Gastroesophageal sphincter (tissue), 4 donors: ENCODE measurements at regions not wholly inside any gene's neighbourhood (a gene's known extent, or its start where the extent isn't known, plus 50 kb on each side); places are given as distances from the start of the nearest gene placed in this dataset.

Experiments
- ATAC-seq: fragments of 150-250 bp; one replicate; pipeline ENCODE4 v1.9.1; 2016; ENCODE audit warnings: mild to moderate bottlenecking, moderate library complexity
- H3K27ac ChIP-seq, 4 donors: fragments of 200-600 bp; sonication (generic) in 3 of 4; 1 replicate in 3 of 4; 2 replicates in 1 of 4; pipeline ENCODE4 v1.5.1; 2016 to 2019
- H3K27me3 ChIP-seq: fragments of 200-600 bp; sonication (generic); one replicate; pipeline ENCODE4 v1.5.1; 2019
- H3K36me3 ChIP-seq, 2 donors: fragments of 200-600 bp; sonication (generic); one replicate each; pipeline ENCODE4 v1.5.1; 2019; ENCODE audit warnings: control low read depth in 1 of 2
- H3K4me1 ChIP-seq, 3 donors: fragments of 200-600 bp; sonication (generic); 1 replicate in 2 of 3; 2 replicates in 1 of 3; pipeline ENCODE4 v1.5.1; 2016 to 2019; ENCODE audit warnings: control low read depth in 2 of 3
- H3K4me3 ChIP-seq, 2 donors: fragments of 200-600 bp; sonication (generic); one replicate each; pipeline ENCODE4 v1.5.1; 2019; ENCODE audit warnings: mild to moderate bottlenecking in 1 of 2, moderate library complexity in 1 of 2
- H3K9me3 ChIP-seq, 3 donors: fragments of 200-600 bp; sonication (generic); one replicate each; pipeline ENCODE4 v1.5.1; 2017 to 2019; ENCODE audit warnings: control low read depth in 2 of 3
- EP300 ChIP-seq: sonication (generic); formaldehyde crosslinking; IDR thresholded peaks from one replicate; pipeline ENCODE4 v1.6.1; 2017; ENCODE audit warnings: antibody characterized with exemption, mild to moderate bottlenecking
- POLR2A ChIP-seq, 2 donors: fragments of 450-650 bp; IDR thresholded peaks; one replicate each; pipeline ENCODE4 v1.6.1; 2017; ENCODE audit warnings: antibody characterized with exemption in 2 of 2, mild to moderate bottlenecking in 2 of 2, moderate library complexity in 1 of 2
- POLR2AphosphoS5 ChIP-seq: sonication (generic); formaldehyde crosslinking; IDR thresholded peaks from one replicate; pipeline ENCODE4 v1.6.1; 2017; ENCODE audit warnings: antibody characterized with exemption
- WGBS, 2 donors: methylation state at CpG; one replicate each; pipeline ENCODE4 v1.1.5; 2018; ENCODE audit warnings: low coverage in 1 of 2; 5-methylcytosine and 5-hydroxymethylcytosine counted together
- TF ChIP-seq, protein P1 (sequence below), 4 experiments: fragments of 200-600 bp in 2 of 4; fragments of 450-650 bp in 2 of 4; sonication (generic) in 1 of 4; IDR thresholded peaks; one replicate each; pipeline ENCODE4 v1.5.1; 2017 to 2019; ENCODE audit warnings: antibody characterized with exemption in 4 of 4, mild to moderate bottlenecking in 2 of 4, moderate library complexity in 2 of 4

DNA sequence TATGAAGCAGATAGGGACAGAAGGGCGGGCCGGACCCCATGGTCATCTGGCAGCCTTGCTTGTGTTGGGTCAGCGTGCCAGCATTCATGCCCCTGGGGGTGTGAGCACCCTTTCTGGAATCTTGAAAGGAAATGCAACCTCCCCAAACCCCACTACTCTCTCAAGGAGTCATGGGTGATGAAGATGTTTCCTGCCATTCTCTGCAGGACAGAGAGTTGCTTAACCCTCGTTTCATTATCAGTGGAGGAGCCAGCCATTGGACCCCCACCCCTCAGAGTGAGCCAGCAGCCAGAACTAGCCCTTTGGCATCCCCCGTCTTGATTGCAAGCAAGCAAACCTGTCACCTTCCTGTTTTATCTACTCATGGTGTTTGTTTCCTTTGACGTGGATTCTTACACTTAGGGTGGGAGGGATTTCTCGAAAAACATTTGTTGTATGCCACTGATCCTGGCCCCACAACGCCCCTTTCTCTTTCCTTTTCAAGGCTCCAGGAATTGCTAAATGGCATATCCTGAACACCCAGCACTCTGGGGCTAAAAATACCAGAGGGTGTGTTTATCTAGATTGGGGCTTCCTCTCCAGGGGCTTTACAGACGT lies 258.3 kb downstream of the ETS1 start:
- H3K4me1 ChIP-seq, result no peaks in the 10 kb centered on the region
- 52 to 68% methylated on average over 4 to 7 of the region's 9 CpGs for WGBS, 2 donors
- no peaks in the 10 kb centered on the region for H3K27me3 ChIP-seq
- TF ChIP-seq POLR2A (IDR thresholded peaks at IDR 0.05) (no peak), POLR2AphosphoS5 (peak; percentile 39)
- H3K9me3 ChIP-seq, result no peaks in the 10 kb centered on the region
- H3K36me3 ChIP-seq, result no peaks in the 10 kb centered on the region
- peak overlapping the region in 1 of 4 donors; percentile 43 for H3K27ac ChIP-seq
- H3K4me3 ChIP-seq, result no peak overlapping the region
- peak; percentile 71 for ATAC-seq

DNA sequence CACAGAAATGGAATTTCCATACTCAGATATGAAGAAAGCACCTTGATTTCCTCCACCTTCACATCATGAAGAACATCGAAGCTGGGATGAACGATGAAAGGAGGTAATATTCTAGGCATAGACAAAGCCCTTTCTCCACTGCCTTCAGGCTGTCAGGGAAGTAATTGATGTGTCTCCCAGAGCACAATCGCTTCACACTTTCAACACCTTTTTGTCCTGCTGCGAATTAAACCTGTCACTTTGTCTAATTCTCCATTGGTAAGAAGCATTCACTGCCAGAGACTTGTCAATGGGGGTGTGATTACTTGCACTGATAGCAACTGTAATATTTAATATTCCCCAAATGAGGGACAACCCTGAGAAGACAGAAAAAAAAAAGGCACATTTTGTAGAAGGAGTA lies 260.1 kb downstream of the ETS1 start:
- TF ChIP-seq POLR2AphosphoS5, result no peak
- TF ChIP-seq, protein P1, sequence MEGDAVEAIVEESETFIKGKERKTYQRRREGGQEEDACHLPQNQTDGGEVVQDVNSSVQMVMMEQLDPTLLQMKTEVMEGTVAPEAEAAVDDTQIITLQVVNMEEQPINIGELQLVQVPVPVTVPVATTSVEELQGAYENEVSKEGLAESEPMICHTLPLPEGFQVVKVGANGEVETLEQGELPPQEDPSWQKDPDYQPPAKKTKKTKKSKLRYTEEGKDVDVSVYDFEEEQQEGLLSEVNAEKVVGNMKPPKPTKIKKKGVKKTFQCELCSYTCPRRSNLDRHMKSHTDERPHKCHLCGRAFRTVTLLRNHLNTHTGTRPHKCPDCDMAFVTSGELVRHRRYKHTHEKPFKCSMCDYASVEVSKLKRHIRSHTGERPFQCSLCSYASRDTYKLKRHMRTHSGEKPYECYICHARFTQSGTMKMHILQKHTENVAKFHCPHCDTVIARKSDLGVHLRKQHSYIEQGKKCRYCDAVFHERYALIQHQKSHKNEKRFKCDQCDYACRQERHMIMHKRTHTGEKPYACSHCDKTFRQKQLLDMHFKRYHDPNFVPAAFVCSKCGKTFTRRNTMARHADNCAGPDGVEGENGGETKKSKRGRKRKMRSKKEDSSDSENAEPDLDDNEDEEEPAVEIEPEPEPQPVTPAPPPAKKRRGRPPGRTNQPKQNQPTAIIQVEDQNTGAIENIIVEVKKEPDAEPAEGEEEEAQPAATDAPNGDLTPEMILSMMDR (IDR thresholded peaks at IDR 0.05), result no peak
- no peak for TF ChIP-seq POLR2A (IDR thresholded peaks at IDR 0.05)
- TF ChIP-seq EP300, result no peak
- no peak overlapping the region for H3K4me3 ChIP-seq
- no peak overlapping the region for H3K27ac ChIP-seq
- H3K9me3 ChIP-seq, result no peaks in the 10 kb centered on the region
- H3K27me3 ChIP-seq, result no peaks in the 10 kb centered on the region
- H3K36me3 ChIP-seq, result no peaks in the 10 kb centered on the region
- no peaks in the 10 kb centered on the region for H3K4me1 ChIP-seq
- no peak for ATAC-seq
- 72 to 79% methylated on average over 2 to 4 of the region's 4 CpGs for WGBS, 2 donors

DNA sequence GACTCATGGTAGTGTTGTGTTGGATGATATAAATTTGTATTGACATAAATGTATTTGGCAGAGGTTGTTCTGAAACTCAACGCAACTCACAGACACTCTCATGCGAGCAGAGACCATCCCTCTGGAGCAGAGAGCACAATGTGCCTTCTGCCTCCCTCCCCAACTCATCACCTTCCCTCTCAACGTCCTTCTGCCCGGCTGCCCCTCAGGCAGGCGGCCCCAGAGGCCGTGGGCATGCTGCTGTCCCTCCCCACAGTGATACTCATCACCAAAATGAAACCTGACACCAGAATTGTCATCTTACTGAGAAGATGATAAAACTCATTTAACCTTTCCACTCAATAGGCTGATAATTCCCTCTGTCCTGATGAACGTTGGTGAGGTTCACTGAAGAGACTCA lies 260.6 kb downstream of the ETS1 start:
- WGBS, 2 donors, result 65 to 69% methylated on average over 7 of the region's 7 CpGs
- Histone ChIP-seq H3K36me3 (no peaks in the 10 kb centered on the region), H3K4me1 (no peaks in the 10 kb centered on the region), H3K27ac (no peak overlapping the region), H3K27me3 (no peaks in the 10 kb centered on the region), H3K4me3 (no peak overlapping the region), H3K9me3 (no peaks in the 10 kb centered on the region)
- ATAC-seq, result no peak
- TF ChIP-seq POLR2A (IDR thresholded peaks at IDR 0.05), result no peak
- TF ChIP-seq POLR2AphosphoS5, result no peak
- no peak for TF ChIP-seq EP300
- TF ChIP-seq, protein P1 (IDR thresholded peaks at IDR 0.05), result no peak

DNA sequence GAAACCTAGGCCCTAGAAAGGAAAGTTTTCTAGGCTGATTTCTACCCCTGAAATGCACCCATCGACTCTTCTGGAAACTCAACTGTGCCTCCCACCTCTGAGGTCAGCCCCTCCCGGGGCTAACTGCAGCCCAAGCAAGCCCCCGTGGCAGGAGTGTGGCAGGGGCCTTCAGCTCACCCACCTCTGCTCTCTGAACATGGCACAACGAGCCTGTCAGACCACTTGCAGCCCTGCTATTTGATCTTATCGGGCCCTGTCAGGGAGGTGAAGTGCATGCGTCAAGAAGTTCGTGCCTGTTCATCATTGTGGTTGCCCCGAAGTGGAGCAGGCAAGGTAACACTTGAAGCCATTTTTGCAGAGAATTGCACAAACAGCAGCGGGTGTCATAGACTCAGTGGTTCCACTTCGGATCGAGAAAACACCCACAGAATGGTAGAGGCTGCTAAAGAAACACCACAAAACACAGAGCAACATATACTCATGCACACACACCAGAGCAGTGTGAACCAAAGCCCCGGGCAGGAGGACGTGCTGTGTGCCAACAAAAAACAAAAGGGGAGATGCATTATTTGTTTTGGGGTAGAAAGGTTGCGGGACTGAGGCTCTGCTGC lies 262.7 kb downstream of the ETS1 start:
- ATAC-seq, result no peak
- no peaks in the 10 kb centered on the region for H3K4me1 ChIP-seq
- no peak for TF ChIP-seq EP300
- TF ChIP-seq, protein P1 (IDR thresholded peaks at IDR 0.05), result no peak
- no peak for TF ChIP-seq POLR2A (IDR thresholded peaks at IDR 0.05)
- TF ChIP-seq POLR2AphosphoS5, result no peak
- no peaks in the 10 kb centered on the region for H3K27me3 ChIP-seq
- H3K4me3 ChIP-seq, result no peak overlapping the region
- 83 to 89% methylated on average over 4 to 6 of the region's 14 CpGs for WGBS, 2 donors
- H3K27ac ChIP-seq, result no peak overlapping the region
- no peaks in the 10 kb centered on the region for H3K9me3 ChIP-seq
- H3K36me3 ChIP-seq, result no peaks in the 10 kb centered on the region

DNA sequence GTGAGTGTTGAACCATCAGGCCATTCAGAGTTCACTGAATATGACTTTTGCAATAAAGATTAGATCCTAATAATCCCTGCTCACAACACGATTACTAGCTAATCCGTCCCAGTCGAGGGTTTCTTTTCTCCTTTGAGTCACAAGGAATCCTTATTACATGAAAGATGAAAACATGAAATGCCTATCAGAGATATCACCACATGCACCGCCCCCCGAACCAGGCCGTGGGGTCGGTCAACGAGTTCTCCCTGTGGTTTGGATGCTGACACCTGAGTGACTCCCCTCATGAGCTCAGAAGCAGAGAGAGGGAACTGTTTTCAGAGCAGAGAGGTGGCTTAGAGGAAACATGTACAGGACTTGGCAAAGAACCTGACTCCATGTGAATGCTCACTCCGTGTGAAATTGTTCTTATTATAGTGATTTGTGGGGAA lies 263.3 kb downstream of the ETS1 start:
- Histone ChIP-seq H3K9me3 (no peaks in the 10 kb centered on the region), H3K4me3 (no peak overlapping the region), H3K4me1 (no peaks in the 10 kb centered on the region), H3K27ac (no peak overlapping the region), H3K36me3 (no peaks in the 10 kb centered on the region), H3K27me3 (no peaks in the 10 kb centered on the region)
- WGBS, 2 donors, result 70 to 79% methylated on average over 2 to 7 of the region's 9 CpGs
- TF ChIP-seq POLR2AphosphoS5 (no peak), POLR2A (IDR thresholded peaks at IDR 0.05) (no peak), EP300 (no peak)
- TF ChIP-seq, protein P1 (IDR thresholded peaks at IDR 0.05), result no peak
- ATAC-seq, result no peak
